ENCODE measurements at regions not wholly inside any gene's neighbourhood (a gene's known extent, or its start where the extent isn't known, plus 50 kb on each side); places are given as distances from the start of the nearest gene placed in this dataset.

- 77% methylated on average over 6 of the region's 6 CpGs for WGBS
- Histone ChIP-seq H3K4me1 (no peaks in the 10 kb centered on the region), H3K4me3 (no peak overlapping the region), H3K36me3 (no peaks in the 10 kb centered on the region), H3K27ac (no peak overlapping the region), H3K27me3 (no peaks in the 10 kb centered on the region), H3K9me3 (no peaks in the 10 kb centered on the region)
- no peak for DNase-seq (ENCODE audit: low spot score in 2 of 2)
- TF ChIP-seq POLR2A (IDR thresholded peaks at IDR 0.05) (no peak), POLR2AphosphoS5 (IDR thresholded peaks at IDR 0.05) (no peak), EP300 (IDR thresholded peaks at IDR 0.05) (no peak)
- TF ChIP-seq, protein P1, sequence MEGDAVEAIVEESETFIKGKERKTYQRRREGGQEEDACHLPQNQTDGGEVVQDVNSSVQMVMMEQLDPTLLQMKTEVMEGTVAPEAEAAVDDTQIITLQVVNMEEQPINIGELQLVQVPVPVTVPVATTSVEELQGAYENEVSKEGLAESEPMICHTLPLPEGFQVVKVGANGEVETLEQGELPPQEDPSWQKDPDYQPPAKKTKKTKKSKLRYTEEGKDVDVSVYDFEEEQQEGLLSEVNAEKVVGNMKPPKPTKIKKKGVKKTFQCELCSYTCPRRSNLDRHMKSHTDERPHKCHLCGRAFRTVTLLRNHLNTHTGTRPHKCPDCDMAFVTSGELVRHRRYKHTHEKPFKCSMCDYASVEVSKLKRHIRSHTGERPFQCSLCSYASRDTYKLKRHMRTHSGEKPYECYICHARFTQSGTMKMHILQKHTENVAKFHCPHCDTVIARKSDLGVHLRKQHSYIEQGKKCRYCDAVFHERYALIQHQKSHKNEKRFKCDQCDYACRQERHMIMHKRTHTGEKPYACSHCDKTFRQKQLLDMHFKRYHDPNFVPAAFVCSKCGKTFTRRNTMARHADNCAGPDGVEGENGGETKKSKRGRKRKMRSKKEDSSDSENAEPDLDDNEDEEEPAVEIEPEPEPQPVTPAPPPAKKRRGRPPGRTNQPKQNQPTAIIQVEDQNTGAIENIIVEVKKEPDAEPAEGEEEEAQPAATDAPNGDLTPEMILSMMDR (IDR thresholded peaks at IDR 0.05), result no peak
Measured at GRCh38 chr1:208511242-208511860, 267.2 kb upstream of the PLXNA2 start.

- 51% methylated on average over 2 of the region's 2 CpGs for WGBS
- no peak overlapping the region for H3K27ac ChIP-seq
- TF ChIP-seq EP300 (IDR thresholded peaks at IDR 0.05) (no peak), POLR2A (IDR thresholded peaks at IDR 0.05) (no peak), POLR2AphosphoS5 (IDR thresholded peaks at IDR 0.05) (no peak)
- TF ChIP-seq, protein P1 (IDR thresholded peaks at IDR 0.05), result no peak
- H3K27me3 ChIP-seq, result no peaks in the 10 kb centered on the region
- H3K36me3 ChIP-seq, result no peaks in the 10 kb centered on the region
- no peak for DNase-seq (ENCODE audit: low spot score in 2 of 2)
- H3K4me3 ChIP-seq, result no peak overlapping the region
- no peaks in the 10 kb centered on the region for H3K9me3 ChIP-seq
- H3K4me1 ChIP-seq, result no peaks in the 10 kb centered on the region
Measured at GRCh38 chr1:208513799-208514198, 269.6 kb upstream of the PLXNA2 start.

- Histone ChIP-seq H3K9me3 (no peaks in the 10 kb centered on the region), H3K4me1 (no peaks in the 10 kb centered on the region), H3K27ac (no peak overlapping the region), H3K36me3 (no peaks in the 10 kb centered on the region), H3K4me3 (no peak overlapping the region), H3K27me3 (no peaks in the 10 kb centered on the region)
- DNase-seq (ENCODE audit: low spot score in 2 of 2), result no peak
- TF ChIP-seq EP300 (IDR thresholded peaks at IDR 0.05) (no peak), POLR2A (IDR thresholded peaks at IDR 0.05) (no peak), POLR2AphosphoS5 (IDR thresholded peaks at IDR 0.05) (no peak)
- TF ChIP-seq, protein P1 (IDR thresholded peaks at IDR 0.05), result no peak
- WGBS, result 83% methylated on average over 3 of the region's 3 CpGs
Measured at GRCh38 chr1:208515129-208515528, 270.9 kb upstream of the PLXNA2 start.

GRCh38 chr1:208516780-208517179, 272.6 kb upstream of the PLXNA2 start:
- TF ChIP-seq, protein P1 (IDR thresholded peaks at IDR 0.05), result no peak
- TF ChIP-seq EP300 (IDR thresholded peaks at IDR 0.05) (no peak), POLR2AphosphoS5 (IDR thresholded peaks at IDR 0.05) (no peak), POLR2A (IDR thresholded peaks at IDR 0.05) (no peak)
- Histone ChIP-seq H3K4me1 (no peaks in the 10 kb centered on the region), H3K4me3 (no peak overlapping the region), H3K9me3 (no peaks in the 10 kb centered on the region), H3K27ac (no peak overlapping the region), H3K27me3 (no peaks in the 10 kb centered on the region), H3K36me3 (no peaks in the 10 kb centered on the region)
- WGBS, result 66% methylated on average over 5 of the region's 5 CpGs
- DNase-seq (ENCODE audit: low spot score in 2 of 2), result no peak

GRCh38 chr1:208520438-208521099, 276.4 kb upstream of the PLXNA2 start:
- no peak for DNase-seq (ENCODE audit: low spot score in 2 of 2)
- whole genome bisulfite sequencing, result 71% methylated on average over 1 of the region's 1 CpG
- TF ChIP-seq, protein P1 (IDR thresholded peaks at IDR 0.05), result no peak
- TF ChIP-seq POLR2A (IDR thresholded peaks at IDR 0.05) (no peak), POLR2AphosphoS5 (IDR thresholded peaks at IDR 0.05) (no peak), EP300 (IDR thresholded peaks at IDR 0.05) (no peak)
- no peak overlapping the region for H3K4me3 ChIP-seq
- no peaks in the 10 kb centered on the region for H3K4me1 ChIP-seq
- no peaks in the 10 kb centered on the region for H3K36me3 ChIP-seq
- no peaks in the 10 kb centered on the region for H3K27me3 ChIP-seq
- H3K27ac ChIP-seq, result no peak overlapping the region
- no peaks in the 10 kb centered on the region for H3K9me3 ChIP-seq
